Stromal cell of bone marrow (primary cell): ENCODE measurements at regions not wholly inside any gene's neighbourhood (a gene's known extent, or its start where the extent isn't known, plus 50 kb on each side); places are given as distances from the start of the nearest gene placed in this dataset.
A peak's percentile ranks its signal among the peaks of the same experiment; 100 is the strongest.

Experiments
- DNase-seq: peaks from one replicate; pipeline ENCODE4 v3.0.0-alpha.2; 2012; ENCODE audit warnings: low read depth

DNA sequence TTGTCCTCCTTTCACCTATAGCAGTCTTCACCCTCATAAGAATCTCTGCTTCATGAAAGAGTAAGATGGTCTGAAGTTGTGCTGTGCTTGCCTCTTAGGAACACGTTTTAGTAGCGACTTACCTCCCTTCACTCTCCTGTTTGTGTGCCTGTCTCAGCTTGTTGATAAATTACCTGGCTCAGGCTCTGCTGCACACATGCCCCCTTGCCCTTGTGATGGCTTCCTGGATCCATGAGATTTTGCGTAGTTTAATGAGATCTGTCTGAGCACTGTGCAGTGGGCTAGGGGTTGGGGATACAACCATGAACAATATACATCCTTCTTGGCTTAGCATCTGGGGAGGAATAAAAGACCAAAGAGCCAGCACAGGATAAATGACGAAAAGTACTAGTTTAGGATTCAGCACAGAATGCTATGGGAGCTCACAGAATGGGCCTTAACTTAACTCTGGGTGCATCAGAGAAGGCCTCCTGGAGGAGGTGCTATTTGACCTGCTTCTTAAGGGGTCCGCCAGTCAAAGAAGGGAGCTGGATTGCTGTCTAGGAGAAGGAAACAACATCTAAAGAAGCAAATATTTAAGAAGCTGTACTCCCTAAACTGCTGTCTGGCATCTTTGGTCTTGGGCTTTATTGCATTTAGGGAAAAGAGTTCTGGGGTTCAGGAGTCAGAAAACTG is 175.7 kb upstream of the PLXNA2 start:
- no peak for DNase-seq

DNA sequence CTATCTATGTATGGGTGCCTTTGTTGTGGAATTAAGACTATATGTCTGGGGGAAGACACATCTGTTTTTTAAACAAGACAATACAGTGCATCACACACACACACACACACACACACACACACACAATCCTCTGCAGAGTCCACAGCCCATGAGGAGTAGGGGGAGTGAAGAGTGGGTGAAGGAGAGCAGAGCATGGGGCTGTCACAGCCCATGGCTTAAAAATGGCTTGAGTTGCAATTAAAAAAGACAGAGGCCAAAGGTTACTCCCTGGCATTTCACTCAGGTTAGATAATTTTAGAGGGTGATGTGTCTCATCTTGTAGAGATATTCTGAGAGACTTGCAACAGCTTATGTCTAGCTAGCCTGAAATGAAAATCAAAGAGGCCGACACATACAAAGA is 176.5 kb upstream of the PLXNA2 start:
- DNase-seq = no peak

DNA sequence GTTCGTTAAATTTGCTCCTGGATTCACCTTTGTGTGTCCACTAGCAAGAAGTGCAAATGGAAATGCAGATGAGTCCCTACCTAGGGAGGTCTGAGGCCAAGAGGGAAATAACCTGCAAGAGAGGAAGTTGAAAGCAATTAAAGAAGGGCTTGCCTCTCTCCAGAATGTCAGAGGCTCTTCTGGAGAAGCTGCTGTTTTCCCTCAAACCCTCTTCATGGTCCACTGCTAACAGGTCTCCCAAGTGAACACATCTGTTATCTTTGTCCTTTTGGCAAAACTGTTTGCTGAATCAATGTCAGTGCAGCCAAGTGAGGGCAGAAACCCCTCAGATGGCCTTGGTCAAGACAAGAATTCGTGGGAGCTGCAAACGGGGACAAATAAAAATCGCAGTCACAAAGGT is 177.3 kb upstream of the PLXNA2 start:
- no peak for DNase-seq

DNA sequence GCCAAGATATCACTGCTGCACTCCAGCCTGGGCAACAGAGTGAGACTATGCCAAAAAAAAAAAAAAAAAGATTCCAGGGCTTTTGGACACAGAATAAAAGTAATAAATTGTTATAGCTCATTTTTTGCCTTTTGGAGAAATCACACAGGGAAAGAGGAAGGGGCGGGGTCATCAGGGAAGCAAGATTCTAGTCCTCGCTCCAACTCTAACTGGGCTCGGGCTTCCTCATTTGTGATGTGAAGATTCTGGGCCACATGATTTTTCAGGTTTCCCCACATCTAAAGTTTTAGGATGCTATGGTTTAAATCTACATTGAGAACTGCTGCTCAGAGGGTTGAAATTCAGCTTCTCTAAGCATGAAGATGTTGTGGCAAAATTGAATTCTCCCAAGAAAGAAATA is 179.3 kb upstream of the PLXNA2 start:
- DNase-seq = no peak

DNA sequence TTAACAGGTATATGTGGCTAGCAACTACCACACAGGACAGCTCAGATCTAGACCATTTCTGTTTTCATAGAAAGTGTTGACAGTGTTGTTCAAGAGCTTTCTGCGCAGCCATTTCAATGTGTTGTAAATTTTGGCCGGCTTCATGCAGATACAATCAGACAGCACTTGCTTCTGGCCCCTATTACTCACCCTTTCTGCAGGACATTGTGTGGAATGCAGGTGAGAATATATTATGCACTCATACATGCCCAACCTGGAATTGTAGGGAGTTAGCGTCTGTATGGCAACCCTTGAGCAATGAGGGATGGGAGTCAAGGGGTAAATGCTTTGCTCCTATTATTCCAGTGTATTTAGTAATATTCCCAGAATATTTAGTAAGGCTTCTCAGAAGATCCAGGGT is 180.9 kb upstream of the PLXNA2 start:
- DNase-seq = no peak

DNA sequence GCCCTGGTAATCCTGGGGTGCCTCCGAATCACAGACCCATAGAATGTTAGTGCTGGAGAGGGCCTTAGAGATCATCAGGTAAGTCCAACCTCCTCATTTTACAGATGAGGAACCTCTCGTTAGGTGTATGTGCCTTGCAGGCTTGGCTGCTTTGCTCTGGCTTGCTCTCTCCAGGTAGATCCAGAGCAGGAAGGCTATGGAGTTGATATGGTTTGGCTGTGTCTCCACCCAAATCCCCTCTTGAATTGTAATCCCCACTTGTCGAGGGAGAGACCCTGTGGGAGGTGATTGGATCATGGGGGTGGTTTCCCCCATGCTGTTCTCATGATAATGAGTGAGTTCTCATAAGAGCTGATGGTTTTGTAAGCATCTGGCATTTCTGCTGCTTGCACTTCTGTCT is 186.0 kb upstream of the PLXNA2 start:
- no peak for DNase-seq

DNA sequence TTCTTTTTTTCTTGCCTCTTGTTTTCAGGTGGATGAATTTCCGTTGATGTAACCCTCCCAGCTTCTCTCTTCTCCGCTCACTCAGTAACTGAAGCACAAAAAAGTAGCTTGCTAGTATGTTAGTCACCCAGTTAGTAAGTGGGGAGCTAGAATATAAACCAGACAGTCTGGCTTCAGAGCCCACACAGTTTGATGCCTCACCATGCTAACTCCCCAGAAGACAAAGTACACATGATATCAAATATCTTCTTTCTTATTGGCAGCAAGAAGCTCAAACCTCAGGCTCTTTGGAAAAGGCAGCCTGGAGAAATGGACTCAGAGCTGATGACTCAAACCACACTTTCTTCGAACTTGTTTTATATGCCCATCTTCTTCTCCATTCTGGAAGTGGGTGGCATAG is 187.5 kb upstream of the PLXNA2 start:
- peak; percentile 92 for DNase-seq

DNA sequence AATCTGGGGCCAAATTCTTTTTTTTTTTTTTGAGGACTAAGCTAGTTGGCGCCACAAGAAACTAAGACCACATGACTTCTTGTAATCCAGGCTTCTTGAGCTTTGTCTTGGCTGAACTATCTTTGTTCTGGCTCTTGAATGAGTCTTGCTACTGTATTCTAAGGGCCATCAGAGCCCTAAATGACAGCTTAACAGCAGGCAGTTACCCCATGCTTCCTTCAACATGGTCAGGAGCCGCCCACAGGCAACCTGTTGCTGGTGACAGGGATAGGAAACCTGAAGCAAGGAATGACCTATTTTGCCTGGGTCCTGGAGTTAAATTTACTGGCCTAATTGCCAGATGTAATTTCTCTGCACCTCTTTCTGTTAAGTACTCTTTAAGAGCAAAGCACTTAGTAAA is 188.2 kb upstream of the PLXNA2 start:
- DNase-seq = peak; percentile 35

DNA sequence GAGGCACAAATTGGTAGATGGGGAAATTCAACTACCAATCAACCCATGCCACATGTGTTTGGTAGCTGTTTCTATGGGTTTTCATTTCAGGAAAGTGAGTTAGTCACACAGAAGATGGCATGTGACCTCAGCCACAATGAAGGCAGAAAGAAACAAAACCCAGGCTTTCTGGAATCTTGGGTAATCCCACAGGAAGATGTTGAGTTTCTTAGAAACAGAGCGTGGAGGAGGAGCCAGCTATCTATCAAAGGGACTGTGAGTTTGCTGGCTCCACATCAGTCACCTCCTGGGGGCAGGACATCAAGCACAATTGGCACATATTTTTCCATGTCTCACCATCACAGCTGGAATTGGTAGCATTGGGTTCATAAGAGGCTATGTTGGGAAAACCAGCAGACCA is 188.9 kb upstream of the PLXNA2 start:
- peak; percentile 76 for DNase-seq

DNA sequence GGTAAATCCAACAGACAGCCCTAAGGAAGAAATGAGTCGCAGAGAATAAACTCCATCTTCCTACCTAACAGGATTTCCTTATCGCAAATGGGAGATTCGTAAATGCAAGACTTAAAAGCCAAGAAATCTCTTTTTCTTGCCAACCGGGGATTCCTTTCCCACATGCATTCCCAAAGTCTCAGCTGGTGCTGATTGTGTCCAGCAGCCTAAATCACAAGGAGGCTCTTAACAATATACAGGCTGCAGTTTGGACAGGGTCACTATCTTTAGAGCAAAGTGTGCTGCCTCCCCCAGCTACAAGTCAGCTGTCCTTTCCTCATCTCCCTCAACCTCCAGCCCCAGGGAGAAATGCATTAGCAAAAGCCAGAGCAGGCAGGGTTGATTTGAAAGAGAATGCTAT is 189.8 kb upstream of the PLXNA2 start:
- no peak for DNase-seq

DNA sequence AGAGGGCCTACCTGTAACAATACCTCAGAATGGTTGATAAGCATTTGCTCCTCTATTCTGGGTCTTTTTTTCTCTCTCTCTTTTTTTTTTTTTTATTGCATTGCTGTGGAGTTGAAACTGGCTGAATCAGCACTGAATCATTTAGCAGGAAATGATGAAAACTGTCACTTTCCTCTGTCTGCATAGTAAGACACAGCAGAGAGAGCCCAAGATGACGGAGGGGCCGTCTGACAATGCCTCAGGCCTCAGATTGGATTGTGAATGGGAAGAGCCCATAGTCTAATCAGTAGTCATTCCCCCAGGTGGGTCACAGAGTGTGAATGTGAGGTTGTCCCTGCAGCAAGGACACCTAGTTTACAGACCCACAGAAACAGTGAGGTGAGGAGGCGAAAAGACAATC is 193.2 kb upstream of the PLXNA2 start:
- peak; percentile 40 for DNase-seq

DNA sequence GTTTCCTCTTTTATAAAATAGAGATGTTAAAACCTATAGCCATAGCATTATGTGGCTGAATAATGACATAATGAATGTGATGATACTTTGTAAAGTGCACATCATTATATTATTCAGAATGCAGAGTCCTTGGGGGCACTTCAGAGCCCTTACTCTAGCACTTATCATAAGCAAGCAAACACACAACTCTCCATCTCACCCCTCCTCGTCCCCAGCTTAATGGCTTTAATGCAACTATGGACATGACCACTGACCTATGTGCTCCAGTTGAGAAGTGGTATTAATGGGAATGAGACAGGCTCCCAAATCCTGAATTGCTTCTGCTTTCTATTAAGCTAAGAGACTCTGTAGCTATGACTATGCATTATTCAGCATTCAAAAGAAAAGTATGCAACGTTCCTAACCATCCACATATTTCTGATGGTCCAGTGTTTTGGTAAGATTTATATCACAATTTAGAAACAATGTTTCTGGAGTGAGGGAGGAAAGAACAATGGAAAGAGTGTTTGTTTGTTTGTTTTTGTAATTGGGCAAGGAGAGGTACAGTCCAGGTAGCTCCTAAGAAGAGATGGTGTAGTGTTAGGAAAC is 194.0 kb upstream of the PLXNA2 start:
- DNase-seq = no peak

DNA sequence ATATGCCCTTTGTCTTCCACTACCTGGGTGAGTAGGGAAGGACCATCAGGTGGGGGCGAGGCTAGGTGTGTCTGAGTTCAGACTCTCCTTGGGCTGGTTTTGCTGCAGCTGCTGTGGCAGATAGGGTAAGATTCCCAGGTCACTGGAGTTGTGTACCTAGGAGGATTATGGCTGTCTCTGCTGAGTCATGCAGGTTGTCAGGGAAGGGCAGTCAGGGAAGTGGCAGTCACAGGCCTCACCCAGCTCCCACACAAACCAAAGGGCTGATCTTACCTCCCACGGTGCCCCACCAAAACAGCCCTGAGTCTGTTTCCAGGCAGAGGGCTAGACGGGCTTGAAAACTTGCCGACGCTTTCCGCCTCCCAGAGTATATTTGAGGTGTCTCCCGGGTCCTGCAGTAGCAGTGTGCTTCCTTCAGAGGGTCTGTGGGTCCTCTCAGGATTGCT is 201.6 kb upstream of the PLXNA2 start:
- DNase-seq = no peak

DNA sequence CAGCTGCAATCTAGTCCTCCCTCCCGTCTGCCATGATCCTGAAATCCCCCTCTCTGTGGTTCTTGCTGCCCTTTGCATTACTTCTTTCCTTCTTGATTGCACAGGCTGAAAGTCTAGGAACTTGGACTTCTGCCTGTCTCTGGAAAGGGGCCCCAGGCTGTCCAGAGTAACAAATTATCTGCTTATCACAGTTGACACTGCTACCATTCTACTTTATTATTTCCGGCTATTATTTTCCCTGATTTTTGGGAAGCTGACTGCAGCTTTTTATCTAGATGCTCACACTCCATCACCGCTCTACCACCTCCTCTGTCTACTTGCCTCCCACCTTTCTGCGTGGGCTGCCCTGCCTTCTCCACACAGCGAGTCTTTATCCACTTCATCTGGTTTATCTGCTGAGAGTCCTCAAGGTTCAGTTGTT is 202.1 kb upstream of the PLXNA2 start:
- DNase-seq = no peak

DNA sequence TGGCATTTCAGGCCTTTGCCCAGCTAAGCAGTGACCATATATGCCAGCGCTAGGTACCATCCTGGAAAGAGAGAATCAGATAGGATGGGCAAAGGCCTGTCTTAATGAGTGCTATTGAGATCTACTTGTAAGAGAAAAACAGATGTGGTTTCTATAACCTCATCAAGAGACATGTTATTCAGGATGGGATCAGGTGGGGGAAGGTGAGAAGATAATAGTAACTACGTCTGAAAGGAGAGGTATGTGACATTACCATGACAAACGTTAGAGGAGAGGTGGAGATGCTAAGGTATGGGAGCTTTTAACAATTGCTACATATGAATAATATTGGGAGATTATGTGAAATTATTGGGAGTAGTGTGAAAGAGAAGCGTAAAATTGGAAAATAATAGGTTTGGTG is 204.2 kb upstream of the PLXNA2 start:
- no peak for DNase-seq

DNA sequence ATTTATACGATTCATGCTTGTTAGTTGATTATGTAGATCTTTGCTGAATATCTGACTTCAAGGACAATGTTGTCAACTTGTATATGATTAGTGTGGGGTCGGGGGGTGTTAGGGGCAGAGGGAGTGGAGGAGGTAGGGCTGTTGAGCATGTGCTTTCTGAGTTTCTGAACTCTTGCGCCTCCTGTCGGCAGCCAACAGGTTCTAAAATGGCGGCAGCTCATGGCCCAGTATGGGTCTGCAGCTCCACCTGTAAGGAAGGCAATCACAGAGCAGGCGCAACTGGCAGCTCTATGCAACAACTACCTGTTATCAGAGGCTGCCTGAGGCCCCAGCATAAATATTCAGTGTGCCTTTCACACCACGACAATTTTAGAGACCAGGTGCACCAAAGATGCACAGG is 205.8 kb upstream of the PLXNA2 start:
- no peak for DNase-seq

DNA sequence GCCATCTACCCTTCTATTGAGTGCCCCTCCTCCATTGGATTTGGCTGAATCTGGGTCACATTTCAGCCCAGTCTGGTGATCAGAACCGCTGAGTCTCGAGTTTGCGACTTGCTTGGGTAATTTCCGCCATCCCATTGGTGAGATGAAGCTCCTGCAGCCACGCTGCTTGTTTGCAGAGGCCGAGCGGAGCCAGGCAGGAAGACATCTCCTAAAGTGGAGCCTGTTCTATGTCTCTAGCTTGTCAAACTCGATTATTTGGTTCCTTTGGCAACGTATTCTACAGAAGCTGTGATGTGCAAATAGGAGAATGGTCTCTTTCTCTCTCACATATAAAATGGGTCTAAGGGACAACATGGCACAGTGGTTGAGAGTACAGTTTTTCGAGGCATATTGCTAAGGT is 206.8 kb upstream of the PLXNA2 start:
- DNase-seq = no peak

DNA sequence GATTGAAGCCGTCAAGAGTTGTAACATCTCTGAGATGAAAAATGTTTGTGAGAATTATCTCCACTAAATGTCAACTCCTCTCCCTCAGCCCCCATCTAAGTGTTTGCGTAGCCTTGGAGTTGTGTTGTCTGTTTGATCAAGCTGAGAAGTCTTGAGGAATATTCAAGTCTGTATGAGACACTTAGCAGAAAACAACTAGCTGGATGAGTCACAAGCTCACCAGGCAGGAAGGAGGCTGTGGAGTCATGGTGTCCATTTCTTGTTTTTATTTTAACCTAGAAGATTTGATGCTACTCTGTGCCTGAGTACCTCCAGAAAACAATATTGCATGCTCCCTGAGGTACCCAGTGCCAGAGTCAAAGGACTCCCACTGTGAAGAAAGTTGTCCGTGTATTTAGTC is 211.6 kb upstream of the PLXNA2 start:
- DNase-seq = peak; percentile 39

DNA sequence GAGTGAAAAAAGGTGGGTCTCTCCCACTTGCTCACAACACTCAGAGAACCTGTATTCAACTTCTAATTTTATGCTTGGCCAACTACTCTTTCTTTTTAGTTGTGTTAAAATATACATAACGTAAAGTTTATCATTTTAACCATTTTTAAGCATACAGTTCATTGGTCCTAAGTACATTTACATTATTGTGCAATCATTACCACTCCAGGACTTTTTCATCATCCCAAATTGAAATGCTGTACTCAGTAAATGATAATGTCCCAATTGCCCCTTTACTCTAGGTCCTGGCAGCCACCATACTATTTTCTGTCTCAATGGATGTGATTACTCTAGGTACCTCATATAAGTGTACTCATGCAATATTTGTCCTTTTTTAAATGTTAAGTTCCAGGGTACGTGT is 212.3 kb upstream of the PLXNA2 start:
- DNase-seq = no peak

DNA sequence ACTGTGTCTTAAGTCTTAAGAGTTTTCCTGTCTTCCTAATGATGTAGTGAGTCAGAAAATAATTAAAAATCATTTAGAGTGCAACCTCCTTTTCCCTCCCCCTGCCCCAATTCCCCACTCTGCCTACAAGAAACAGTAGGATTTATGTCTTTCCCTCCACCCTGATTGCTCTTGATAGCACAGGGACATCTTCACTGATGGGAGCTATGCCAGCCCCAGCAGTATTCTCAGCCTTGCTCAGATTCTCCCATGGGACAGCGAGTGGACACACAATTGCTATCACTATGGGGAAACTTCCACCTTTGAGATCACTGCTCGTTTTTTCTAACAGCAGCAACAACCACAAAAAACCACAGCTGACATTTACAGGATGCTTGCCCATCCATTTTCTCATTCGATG is 216.6 kb upstream of the PLXNA2 start:
- no peak for DNase-seq

DNA sequence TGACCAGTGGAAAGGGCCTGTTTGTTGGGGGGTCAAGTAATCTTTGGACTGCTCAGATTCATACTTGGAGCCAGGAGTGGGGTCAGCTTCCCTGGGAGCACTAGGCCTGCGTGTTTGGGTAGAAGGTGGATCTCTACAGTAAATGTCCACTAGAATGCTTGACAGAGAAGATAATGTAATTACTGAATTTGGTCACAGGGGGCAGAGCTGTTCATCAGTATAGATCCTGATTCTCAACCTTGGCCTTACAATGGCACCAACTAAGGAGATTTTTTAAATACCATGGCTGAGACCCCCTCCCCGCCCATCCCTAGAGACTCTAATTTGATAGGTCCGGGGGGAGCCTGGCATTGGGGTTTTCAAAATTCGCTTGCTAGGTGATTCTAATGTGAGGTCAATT is 217.5 kb upstream of the PLXNA2 start:
- no peak for DNase-seq

DNA sequence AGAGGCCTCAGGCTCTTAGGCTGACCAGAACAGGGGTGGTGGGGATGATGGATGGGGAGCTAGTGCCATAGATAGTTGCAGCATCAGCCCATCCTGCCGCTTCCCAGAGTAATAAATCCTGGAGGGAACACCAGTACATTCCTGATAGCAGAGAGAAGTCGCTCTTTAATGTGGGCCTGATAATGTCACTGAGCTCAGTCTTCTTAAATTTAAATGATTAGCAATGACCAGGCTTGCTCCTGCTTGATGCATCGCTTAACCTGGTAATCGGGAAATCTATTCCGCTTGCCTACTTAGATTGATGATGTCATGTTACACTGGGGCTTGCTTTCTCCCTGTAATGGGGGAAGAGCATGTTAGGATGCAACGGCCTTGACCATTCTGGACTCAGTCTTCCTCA is 218.6 kb upstream of the PLXNA2 start:
- no peak for DNase-seq

DNA sequence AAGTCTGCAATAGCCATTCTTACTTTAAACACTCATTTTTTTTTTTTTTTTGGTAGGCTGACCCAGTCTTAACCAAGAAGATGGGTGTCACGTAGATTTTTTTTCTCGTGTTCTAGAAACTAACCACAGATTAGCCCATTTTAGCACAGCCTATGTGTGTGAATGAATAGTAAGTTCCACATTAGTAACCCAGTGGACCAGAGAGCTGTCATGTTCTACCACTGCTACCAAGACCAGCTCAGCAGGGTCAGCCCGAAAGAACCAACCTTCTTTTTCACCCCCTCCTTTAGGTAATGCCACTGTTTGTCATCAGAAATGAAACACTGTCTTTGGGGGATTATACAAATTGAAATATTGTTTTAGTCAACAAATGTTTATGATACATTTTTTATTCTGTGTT is 221.1 kb upstream of the PLXNA2 start:
- DNase-seq = no peak
